Glutamatergic neuron (in vitro differentiated cells): ENCODE measurements at regions not wholly inside any gene's neighbourhood (a gene's known extent, or its start where the extent isn't known, plus 50 kb on each side); places are given as distances from the start of the nearest gene placed in this dataset.

ENCODE experiments used
- DNase-seq: peaks from one replicate; pipeline ENCODE4 v3.0.0; 2022
- H3K27ac Mint-ChIP-seq: one replicate; pipeline ENCODE4 v1.8.0; 2020; ENCODE audit warnings: mild to moderate bottlenecking, mixed read lengths, inconsistent platforms; ENCODE audit not compliant: unreplicated experiment
- H3K27me3 Mint-ChIP-seq: one replicate; pipeline ENCODE4 v1.8.0; 2020; ENCODE audit warnings: mild to moderate bottlenecking, moderate library complexity, mixed read lengths, inconsistent platforms; ENCODE audit not compliant: unreplicated experiment
- H3K36me3 Mint-ChIP-seq: one replicate; pipeline ENCODE4 v1.8.0; 2020; ENCODE audit warnings: mild to moderate bottlenecking, mixed read lengths, inconsistent platforms; ENCODE audit not compliant: unreplicated experiment
- H3K4me1 Mint-ChIP-seq: one replicate; pipeline ENCODE4 v1.8.0; 2020; ENCODE audit warnings: mild to moderate bottlenecking, low read depth, mixed read lengths, inconsistent platforms; ENCODE audit not compliant: unreplicated experiment
- H3K4me3 Mint-ChIP-seq: one replicate; pipeline ENCODE4 v1.8.0; 2020; ENCODE audit warnings: mild to moderate bottlenecking, mixed read lengths, inconsistent platforms; ENCODE audit not compliant: unreplicated experiment
- H3K9me3 Mint-ChIP-seq: one replicate; pipeline ENCODE4 v1.8.0; 2020; ENCODE audit warnings: mild to moderate bottlenecking, moderate library complexity, mixed read lengths, inconsistent platforms; ENCODE audit not compliant: unreplicated experiment
- CTCF ChIP-seq: fragments of 200-600 bp; sonication (generic); IDR thresholded peaks from one replicate; pipeline ENCODE4 v1.5.0; 2021; ENCODE audit not compliant: partially characterized antibody, unreplicated experiment

- DNase-seq: no peak
- Mint-ChIP-seq H3K4me3 (no peak overlapping the region), H3K4me1 (no peaks in the 10 kb centered on the region), H3K27me3 (no peaks in the 10 kb centered on the region), H3K9me3 (peaks cover 1% of the 10 kb centered on the region), H3K27ac (no peak overlapping the region), H3K36me3 (no peaks in the 10 kb centered on the region)
- no peak for TF ChIP-seq CTCF
These were observed 797.6 kb upstream of the TMEM132C start for GRCh38 chr12:127469331-127469730.

- Mint-ChIP-seq H3K4me3 (no peak overlapping the region), H3K27me3 (no peaks in the 10 kb centered on the region), H3K9me3 (no peaks in the 10 kb centered on the region), H3K4me1 (no peaks in the 10 kb centered on the region), H3K27ac (no peak overlapping the region), H3K36me3 (no peaks in the 10 kb centered on the region)
- DNase-seq: no peak
- no peak for TF ChIP-seq CTCF
These were observed 793.2 kb upstream of the TMEM132C start for GRCh38 chr12:127473766-127474165.

- no peak overlapping the region for H3K4me3 Mint-ChIP-seq
- H3K9me3 Mint-ChIP-seq: peaks cover 4% of the 10 kb centered on the region
- peaks cover 5% of the 10 kb centered on the region for H3K36me3 Mint-ChIP-seq
- no peak for DNase-seq
- H3K27me3 Mint-ChIP-seq: no peaks in the 10 kb centered on the region
- H3K27ac Mint-ChIP-seq: no peak overlapping the region
- TF ChIP-seq CTCF: no peak
- H3K4me1 Mint-ChIP-seq: no peaks in the 10 kb centered on the region
These were observed 787.7 kb upstream of the TMEM132C start for GRCh38 chr12:127479256-127479655.

GRCh38 chr12:127480775-127481314, 786.1 kb upstream of the TMEM132C start:
- TF ChIP-seq CTCF: no peak
- no peak for DNase-seq
- Mint-ChIP-seq H3K4me3 (no peak overlapping the region), H3K27me3 (no peaks in the 10 kb centered on the region), H3K9me3 (peaks cover 4% of the 10 kb centered on the region), H3K27ac (no peak overlapping the region), H3K36me3 (peaks cover 5% of the 10 kb centered on the region), H3K4me1 (no peaks in the 10 kb centered on the region)

GRCh38 chr12:127482950-127483349, 784.0 kb upstream of the TMEM132C start:
- DNase-seq: no peak
- Mint-ChIP-seq H3K27me3 (no peaks in the 10 kb centered on the region), H3K9me3 (peaks cover 4% of the 10 kb centered on the region), H3K27ac (no peak overlapping the region), H3K36me3 (peaks cover 5% of the 10 kb centered on the region), H3K4me1 (no peaks in the 10 kb centered on the region), H3K4me3 (no peak overlapping the region)
- TF ChIP-seq CTCF: no peak
